Esophagus muscularis mucosa (tissue), 4 donors: ENCODE measurements at regions not wholly inside any gene's neighbourhood (a gene's known extent, or its start where the extent isn't known, plus 50 kb on each side); places are given as distances from the start of the nearest gene placed in this dataset.

Source experiments
- EP300 ChIP-seq: sonication (generic); formaldehyde crosslinking; IDR thresholded peaks from one replicate; pipeline ENCODE4 v1.6.1; 2017; ENCODE audit warnings: antibody characterized with exemption
- POLR2AphosphoS5 ChIP-seq, 2 donors: sonication (generic); formaldehyde crosslinking; IDR thresholded peaks; one replicate each; pipeline ENCODE4 v1.6.1; 2017; ENCODE audit warnings: antibody characterized with exemption in 2 of 2
- TF ChIP-seq, protein P1 (sequence below), 3 experiments: fragments of 200-600 bp in 2 of 3; fragments of 450-650 bp in 1 of 3; sonication (generic) in 2 of 3; IDR thresholded peaks; one replicate each; pipeline ENCODE4 v1.5.1; 2017 to 2019; ENCODE audit warnings: antibody characterized with exemption in 3 of 3, mild to moderate bottlenecking in 2 of 3, moderate library complexity in 1 of 3

DNA sequence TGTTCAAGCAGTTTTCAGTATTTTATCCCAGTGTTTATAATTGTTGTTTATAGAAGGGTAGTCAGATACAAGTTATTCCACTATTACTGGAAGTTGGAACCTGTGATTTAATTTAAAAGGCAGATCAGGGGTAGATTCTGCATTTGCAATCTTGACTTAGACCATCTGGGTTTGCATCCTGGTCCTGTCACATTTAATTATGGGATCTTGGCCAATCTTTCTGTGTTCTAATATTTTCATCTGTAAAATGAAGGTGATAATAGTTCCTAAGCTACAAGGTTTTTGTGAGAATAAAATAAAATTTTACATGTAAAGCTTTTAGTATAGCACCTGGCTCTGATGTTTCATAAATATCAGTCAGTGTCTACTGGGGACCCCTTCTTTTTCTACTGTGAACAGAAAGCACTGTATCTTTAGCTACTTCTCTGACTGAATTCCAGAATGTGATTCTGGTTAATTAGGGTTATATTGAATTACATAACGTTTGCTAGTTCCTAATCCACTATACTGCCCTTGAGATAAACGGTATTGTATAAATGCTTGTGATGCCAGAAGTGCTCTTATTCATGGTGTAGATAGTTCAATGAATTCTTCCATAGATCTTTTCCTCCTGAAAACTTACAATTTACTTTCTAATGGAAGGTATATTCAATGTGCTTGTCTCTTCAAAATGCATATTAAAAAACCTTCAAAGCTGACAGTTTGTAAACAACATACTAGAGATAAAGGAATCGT, 131.0 kb downstream of the KCNK1 start:
- TF ChIP-seq, protein P1, sequence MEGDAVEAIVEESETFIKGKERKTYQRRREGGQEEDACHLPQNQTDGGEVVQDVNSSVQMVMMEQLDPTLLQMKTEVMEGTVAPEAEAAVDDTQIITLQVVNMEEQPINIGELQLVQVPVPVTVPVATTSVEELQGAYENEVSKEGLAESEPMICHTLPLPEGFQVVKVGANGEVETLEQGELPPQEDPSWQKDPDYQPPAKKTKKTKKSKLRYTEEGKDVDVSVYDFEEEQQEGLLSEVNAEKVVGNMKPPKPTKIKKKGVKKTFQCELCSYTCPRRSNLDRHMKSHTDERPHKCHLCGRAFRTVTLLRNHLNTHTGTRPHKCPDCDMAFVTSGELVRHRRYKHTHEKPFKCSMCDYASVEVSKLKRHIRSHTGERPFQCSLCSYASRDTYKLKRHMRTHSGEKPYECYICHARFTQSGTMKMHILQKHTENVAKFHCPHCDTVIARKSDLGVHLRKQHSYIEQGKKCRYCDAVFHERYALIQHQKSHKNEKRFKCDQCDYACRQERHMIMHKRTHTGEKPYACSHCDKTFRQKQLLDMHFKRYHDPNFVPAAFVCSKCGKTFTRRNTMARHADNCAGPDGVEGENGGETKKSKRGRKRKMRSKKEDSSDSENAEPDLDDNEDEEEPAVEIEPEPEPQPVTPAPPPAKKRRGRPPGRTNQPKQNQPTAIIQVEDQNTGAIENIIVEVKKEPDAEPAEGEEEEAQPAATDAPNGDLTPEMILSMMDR (IDR thresholded peaks at IDR 0.05), result no peak
- TF ChIP-seq POLR2AphosphoS5 (IDR thresholded peaks at IDR 0.05) (no peak), EP300 (no peak)
